ENCODE measurements at regions not wholly inside any gene's neighbourhood (a gene's known extent, or its start where the extent isn't known, plus 50 kb on each side); places are given as distances from the start of the nearest gene placed in this dataset.

GRCh38 chr12:34358198-34358597 is 335.9 kb downstream of the ALG10 start (continued):
- TF ChIP-seq ZNF512B (CRISPR knock-in tag; IDR thresholded peaks at IDR 0.05; ENCODE audit: borderline replicate concordance) = no peak
- no peak for TF ChIP-seq ZNF550 (CRISPR knock-in tag; IDR thresholded peaks at IDR 0.05; ENCODE audit: borderline replicate concordance)
- TF ChIP-seq U2AF2 (IDR thresholded peaks at IDR 0.05; ENCODE audit: low read depth, low read length) = no peak
- TF ChIP-seq ATF5 (CRISPR knock-in tag; IDR thresholded peaks at IDR 0.05; ENCODE audit: low read depth) = no peak
- TF ChIP-seq ZNF225 (CRISPR knock-in tag; IDR thresholded peaks at IDR 0.05) = no peak
- TF ChIP-seq ZNF10 (CRISPR knock-in tag; IDR thresholded peaks at IDR 0.05; ENCODE audit: borderline replicate concordance, low read depth) = no peak

- FAIRE-seq (no peak), DNase-seq (ENCODE audit: low spot score) (no peak), ATAC-seq (no peak)
- in situ Hi-C loops (cut with HindIII; ENCODE audit: extremely low pct_ligation_motif_present, low pct_unique_long_range_greater_than_20kb) (no loop called here), intact Hi-C loops (cut with micrococcal nuclease; ENCODE audit: unreplicated experiment) (no loop called here)
- no peaks in the 10 kb centered on the region for H3K79me2 ChIP-seq (ENCODE audit: insufficient read depth, low read length)
- H3K9me3 ChIP-seq (ENCODE audit: low read length) = no peaks in the 10 kb centered on the region
- no peak overlapping the region for H3K4me2 ChIP-seq (ENCODE audit: low read depth, low read length)
- H3K4me3 ChIP-seq (replicated peaks in 1 of 3; ENCODE audit: insufficient read depth in 1 of 3, low read depth in 2 of 3, low read length in 3 of 3) = no peak overlapping the region
- no peaks in the 10 kb centered on the region; the same call in 1 of the 2 replicates for H3K4me1 ChIP-seq (ENCODE audit: insufficient read depth, low read length)
- no peak overlapping the region for H3K9ac ChIP-seq (ENCODE audit: insufficient read depth, low read depth, low read length)
- H2AFZ ChIP-seq (ENCODE audit: low read length) = no peak overlapping the region
- 15% methylated on average over 11 of the region's 30 CpGs for WGBS (ENCODE audit: low lambda C conversion rate)
- CTCF ChIA-PET (ENCODE audit: low intra/inter-chr PET ratio, low total read pairs) = no interaction called here
- no peak overlapping the region for H3K27ac ChIP-seq (ENCODE audit: extremely low read length, insufficient read depth, low read length)
- no TSS peak for BruUV-seq (replicated peaks)
- POLR2A ChIA-PET = no interaction called here
- H3K27me3 ChIP-seq (ENCODE audit: control insufficient read depth in 1 of 2, insufficient read depth in 2 of 2, low read length in 2 of 2) = peaks cover 0 to 65% of the 10 kb centered on the region in 2 experiments; a peak in 3 of 5 replicates
- TF ChIP-seq, protein P1, sequence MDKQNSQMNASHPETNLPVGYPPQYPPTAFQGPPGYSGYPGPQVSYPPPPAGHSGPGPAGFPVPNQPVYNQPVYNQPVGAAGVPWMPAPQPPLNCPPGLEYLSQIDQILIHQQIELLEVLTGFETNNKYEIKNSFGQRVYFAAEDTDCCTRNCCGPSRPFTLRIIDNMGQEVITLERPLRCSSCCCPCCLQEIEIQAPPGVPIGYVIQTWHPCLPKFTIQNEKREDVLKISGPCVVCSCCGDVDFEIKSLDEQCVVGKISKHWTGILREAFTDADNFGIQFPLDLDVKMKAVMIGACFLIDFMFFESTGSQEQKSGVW (CRISPR knock-in tag; IDR thresholded peaks at IDR 0.05; ENCODE audit: borderline replicate concordance) = no peak
- TF ChIP-seq PAWR (CRISPR knock-in tag; IDR thresholded peaks at IDR 0.05; ENCODE audit: borderline replicate concordance) = no peak
- no peaks in the 10 kb centered on the region for H3K36me3 ChIP-seq (replicated peaks in 1 of 2; ENCODE audit: control insufficient read depth in 1 of 2, insufficient read depth in 2 of 2, low read length in 2 of 2)
- H4K20me1 ChIP-seq (ENCODE audit: insufficient read depth, low read length) = no peaks in the 10 kb centered on the region
Measured at GRCh38 chr12:34361721-34362316, 339.5 kb downstream of the ALG10 start.

Measured in HepG2 (cell line).